Hepatocyte (in vitro differentiated cells): ENCODE measurements at regions not wholly inside any gene's neighbourhood (a gene's known extent, or its start where the extent isn't known, plus 50 kb on each side); places are given as distances from the start of the nearest gene placed in this dataset.

Experiments
- DNase-seq: peaks from one replicate; pipeline ENCODE4 v3.0.0-alpha.2; 2016; ENCODE audit warnings: low spot score
- H2AFZ ChIP-seq: fragments of 200-600 bp; sonication (generic); 2 replicates; pipeline ENCODE4 v1.6.0; 2016; ENCODE audit warnings: antibody characterized with exemption, mild to moderate bottlenecking
- H3K27ac ChIP-seq: fragments of 200-600 bp; sonication (generic); 2 replicates; pipeline ENCODE4 v1.5.1; 2016; ENCODE audit warnings: mild to moderate bottlenecking
- H3K27me3 ChIP-seq: fragments of 200-600 bp; sonication (generic); 2 replicates; pipeline ENCODE4 v1.6.1; 2016
- H3K36me3 ChIP-seq: fragments of 200-600 bp; sonication (generic); replicated peaks from 2 replicates; pipeline ENCODE4 v1.5.1; 2016; ENCODE audit warnings: low read depth; ENCODE audit not compliant: insufficient read depth
- H3K4me1 ChIP-seq: fragments of 200-600 bp; sonication (generic); 2 replicates; pipeline ENCODE4 v1.5.1; 2016; ENCODE audit warnings: mild to moderate bottlenecking, moderate library complexity; ENCODE audit not compliant: insufficient read depth
- H3K4me2 ChIP-seq: fragments of 200-600 bp; sonication (generic); 2 replicates; pipeline ENCODE4 v1.6.0; 2016
- H3K4me3 ChIP-seq: fragments of 200-600 bp; sonication (generic); 2 replicates; pipeline ENCODE4 v1.5.1; 2016; ENCODE audit warnings: mild to moderate bottlenecking
- H3K79me2 ChIP-seq: fragments of 200-600 bp; sonication (generic); 2 replicates; pipeline ENCODE4 v1.6.0; 2017; ENCODE audit warnings: mild to moderate bottlenecking
- H3K9me2 ChIP-seq: fragments of 200-600 bp; sonication (generic); replicated peaks from 2 replicates; pipeline ENCODE4 v1.6.0; 2017; ENCODE audit warnings: mild to moderate bottlenecking; ENCODE audit not compliant: insufficient read depth
- H3K9me3 ChIP-seq: fragments of 200-600 bp; sonication (generic); 2 replicates; pipeline ENCODE4 v1.5.1; 2016; ENCODE audit warnings: low read depth, mild to moderate bottlenecking
- H4K20me1 ChIP-seq: fragments of 200-600 bp; sonication (generic); 2 replicates; pipeline ENCODE4 v1.6.0; 2016; ENCODE audit warnings: mild to moderate bottlenecking; ENCODE audit not compliant: insufficient read depth, poor library complexity, severe bottlenecking
- CTCF ChIP-seq: fragments of 200-600 bp; sonication (generic); IDR thresholded peaks from 2 replicates; pipeline ENCODE4 v1.5.1; 2016; ENCODE audit warnings: antibody characterized with exemption, mild to moderate bottlenecking; ENCODE audit not compliant: poor library complexity
- EZH2 ChIP-seq: fragments of 200-600 bp; sonication (generic); IDR thresholded peaks from 2 replicates; pipeline ENCODE4 v1.6.1; 2016; ENCODE audit warnings: antibody characterized with exemption, mild to moderate bottlenecking, borderline replicate concordance
- EZH2phosphoT487 ChIP-seq: fragments of 200-600 bp; sonication (generic); IDR thresholded peaks from one replicate; pipeline ENCODE4 v1.6.1; 2018; ENCODE audit warnings: antibody characterized with exemption, mild to moderate bottlenecking, low read depth, moderate library complexity; ENCODE audit not compliant: unreplicated experiment, severe bottlenecking
- WGBS: methylation state at CpG from one replicate; pipeline ENCODE4 v1.1.6; 2016; ENCODE audit warnings: low lambda C conversion rate; ENCODE audit errors: missing lambda C conversion rate; 5-methylcytosine and 5-hydroxymethylcytosine counted together

- WGBS: 66% methylated on average over 2 of the region's 2 CpGs
- Histone ChIP-seq H3K9me2 (no peaks in the 10 kb centered on the region), H3K36me3 (no peaks in the 10 kb centered on the region), H3K4me2 (no peak overlapping the region), H3K27ac (no peak overlapping the region), H3K27me3 (no peaks in the 10 kb centered on the region), H4K20me1 (no peaks in the 10 kb centered on the region), H3K4me3 (no peak overlapping the region), H3K4me1 (peaks cover 21% of the 10 kb centered on the region), H3K9me3 (no peaks in the 10 kb centered on the region), H3K79me2 (no peaks in the 10 kb centered on the region), H2AFZ (no peak overlapping the region)
- TF ChIP-seq EZH2phosphoT487 (no peak), EZH2 (no peak), CTCF (no peak)
- DNase-seq: no peak
These were observed 111.1 kb downstream of the ADCYAP1 start for GRCh38 chr18:1015777-1016176.

GRCh38 chr18:1017227-1018058 lies 112.8 kb downstream of the ADCYAP1 start:
- no peak for DNase-seq
- H3K9me2 ChIP-seq: no peaks in the 10 kb centered on the region
- H3K4me2 ChIP-seq: peak overlapping the region; percentile 5
- no peaks in the 10 kb centered on the region for H3K27me3 ChIP-seq
- H3K36me3 ChIP-seq: no peaks in the 10 kb centered on the region
- TF ChIP-seq CTCF (no peak), EZH2phosphoT487 (no peak), EZH2 (no peak)
- peaks cover 21% of the 10 kb centered on the region for H3K4me1 ChIP-seq
- no peak overlapping the region for H2AFZ ChIP-seq
- WGBS: 67% methylated on average over 8 of the region's 8 CpGs
- no peaks in the 10 kb centered on the region for H4K20me1 ChIP-seq
- no peaks in the 10 kb centered on the region for H3K9me3 ChIP-seq
- peak overlapping the region; percentile 33 for H3K27ac ChIP-seq
- no peak overlapping the region for H3K4me3 ChIP-seq
- no peaks in the 10 kb centered on the region for H3K79me2 ChIP-seq

- Histone ChIP-seq H3K4me2 (peak overlapping the region; percentile 5), H3K27ac (peak overlapping the region; percentile 33), H3K4me3 (no peak overlapping the region), H3K4me1 (peaks cover 21% of the 10 kb centered on the region), H2AFZ (no peak overlapping the region), H3K79me2 (no peaks in the 10 kb centered on the region), H3K9me3 (no peaks in the 10 kb centered on the region), H3K27me3 (no peaks in the 10 kb centered on the region), H3K36me3 (no peaks in the 10 kb centered on the region), H3K9me2 (no peaks in the 10 kb centered on the region), H4K20me1 (no peaks in the 10 kb centered on the region)
- TF ChIP-seq EZH2: no peak
- TF ChIP-seq CTCF: no peak
- TF ChIP-seq EZH2phosphoT487: no peak
- 58% methylated on average over 5 of the region's 5 CpGs for whole genome bisulfite sequencing
- no peak for DNase-seq
These were observed 113.6 kb downstream of the ADCYAP1 start for GRCh38 chr18:1018181-1018681.
